HepG2 (cell line): ENCODE measurements at regions not wholly inside any gene's neighbourhood (a gene's known extent, or its start where the extent isn't known, plus 50 kb on each side); places are given as distances from the start of the nearest gene placed in this dataset.

ENCODE experiments used
- ATAC-seq: fragments of 200-7000 bp; cut with Tn5 transposase; 3 replicates; pipeline ENCODE4 v1.9.1; 2020; ENCODE audit warnings: mild to moderate bottlenecking, moderate library complexity
- BruUV-seq: library from RNA; stranded (reverse); fragments of 400-500 nt; replicated peaks from 2 replicates; lab custom pipeline; 2021; lab: Mats Ljungman, UMichigan
- CTCF ChIA-PET: fragments of 300-600 bp; formaldehyde crosslinking; extraction: SDS; loops from one replicate; lab custom pipeline; 2021; ENCODE audit warnings: low total read pairs, inconsistent platforms, low intra/inter-chr PET ratio; lab: Yijun Ruan, JAX
- POLR2A ChIA-PET: fragments of 350-600 bp; sonication (Branson Sonifier 250); formaldehyde crosslinking; loops from one replicate; lab custom pipeline; 2020; ENCODE audit warnings: antibody characterized with exemption, inconsistent platforms; lab: Yijun Ruan, JAX
- DNase-seq: peaks from one replicate; pipeline ENCODE4 v3.0.0-alpha.2; 2015; ENCODE audit warnings: low spot score
- FAIRE-seq: peaks from 3 replicates; lab custom pipeline; 2011; peaks lifted over from hg19 to GRCh38; lab: Jason Lieb, UNC
- H2AFZ ChIP-seq: one replicate; pipeline ENCODE4 v1.6.1; 2011; ENCODE audit warnings: low read length, inconsistent platforms
- H3K27ac ChIP-seq: fragments of 300-600 bp; 3 replicates; pipeline ENCODE4 v1.8.0; 2011; ENCODE audit warnings: mixed run types, mild to moderate bottlenecking, mixed read lengths, low read length, inconsistent platforms; ENCODE audit not compliant: insufficient read depth; ENCODE audit errors: extremely low read length
- H3K27me3 ChIP-seq, 2 experiments: fragments of 200-600 bp in 1 of 2; 2 replicates in 1 of 2; 3 replicates in 1 of 2; pipeline versions ENCODE4 v1.6.0 to v1.8.0; 2011; ENCODE audit warnings: low read length in 2 of 2, mild to moderate bottlenecking in 2 of 2, moderate library complexity in 2 of 2, inconsistent platforms in 1 of 2; ENCODE audit not compliant: insufficient read depth in 2 of 2, control insufficient read depth in 1 of 2
- H3K36me3 ChIP-seq, 2 experiments: fragments of 200-600 bp in 1 of 2; replicated peaks in 1 of 2; 2 replicates in 1 of 2; 3 replicates in 1 of 2; pipeline versions ENCODE4 v1.5.1 to v1.8.0; 2011; ENCODE audit warnings: low read length in 2 of 2, inconsistent platforms in 1 of 2; ENCODE audit not compliant: insufficient read depth in 2 of 2, control insufficient read depth in 1 of 2
- H3K4me1 ChIP-seq: 2 replicates; pipeline ENCODE4 v1.5.1; 2012; ENCODE audit warnings: low read length, inconsistent platforms; ENCODE audit not compliant: insufficient read depth
- H3K4me2 ChIP-seq: 2 replicates; pipeline ENCODE4 v1.6.0; 2011; ENCODE audit warnings: low read depth, low read length, inconsistent platforms
- H3K4me3 ChIP-seq, 3 experiments: fragments of 200-600 bp in 1 of 3; sonication (generic), shearing (Covaris generic) in 1 of 3; replicated peaks in 1 of 3; 2 replicates each; pipeline ENCODE4 v1.5.1; 2011 to 2016; ENCODE audit warnings: low read length in 3 of 3, inconsistent platforms in 2 of 3, low read depth in 2 of 3, mild to moderate bottlenecking in 2 of 3, control low read depth in 1 of 3, mixed read lengths in 1 of 3; ENCODE audit not compliant: insufficient read depth in 1 of 3
- H3K79me2 ChIP-seq: one replicate; pipeline ENCODE4 v1.6.1; 2011; ENCODE audit warnings: low read length, inconsistent platforms; ENCODE audit not compliant: insufficient read depth
- H3K9ac ChIP-seq: 2 replicates; pipeline ENCODE4 v1.6.0; 2011; ENCODE audit warnings: mild to moderate bottlenecking, low read depth, low read length, inconsistent platforms; ENCODE audit not compliant: insufficient read depth
- H3K9me3 ChIP-seq: 2 replicates; pipeline ENCODE4 v1.5.1; 2012; ENCODE audit warnings: mild to moderate bottlenecking, low read length
- H4K20me1 ChIP-seq: 2 replicates; pipeline ENCODE4 v1.6.0; 2011; ENCODE audit warnings: inconsistent platforms, mild to moderate bottlenecking, low read length, moderate library complexity; ENCODE audit not compliant: insufficient read depth
- GTF3A ChIP-seq: sonication (generic); formaldehyde crosslinking; conservative IDR thresholded peaks from 2 replicates; pipeline ENCODE4 v1.4.0; 2020; ENCODE audit warnings: mild to moderate bottlenecking, missing genetic modification reagents
- SMYD3 ChIP-seq: sonication (generic); formaldehyde crosslinking; IDR thresholded peaks from 2 replicates; pipeline ENCODE4 v1.8.1; 2023; ENCODE audit warnings: mild to moderate bottlenecking, missing genetic modification reagents
- ZC3H13 ChIP-seq: sonication (generic); formaldehyde crosslinking; IDR thresholded peaks from 2 replicates; pipeline ENCODE4 v1.8.1; 2023; ENCODE audit warnings: mild to moderate bottlenecking, missing genetic modification reagents, moderate library complexity
- ZNF101 ChIP-seq: sonication (generic); formaldehyde crosslinking; IDR thresholded peaks from 2 replicates; pipeline ENCODE4 v1.4.0; 2020; ENCODE audit warnings: mild to moderate bottlenecking, low read depth, missing genetic modification reagents, borderline replicate concordance
- ZNF879 ChIP-seq: sonication (generic); formaldehyde crosslinking; IDR thresholded peaks from 2 replicates; pipeline ENCODE4 v1.8.1; 2023; ENCODE audit warnings: missing genetic modification reagents
- WGBS: methylation state at CpG from one replicate; pipeline ENCODE4 v1.1.6; 2017; ENCODE audit warnings: low lambda C conversion rate; 5-methylcytosine and 5-hydroxymethylcytosine counted together
- in situ Hi-C: cut with HindIII; loops from 2 replicates; pipeline ENCODE4 v1.10.0; 2017; ENCODE audit warnings: low pct_unique_long_range_greater_than_20kb; ENCODE audit not compliant: extremely low pct_ligation_motif_present
- intact Hi-C: fragments of 100-400 bp; cut with micrococcal nuclease; formaldehyde crosslinking; loops from one replicate; pipeline ENCODE4 v1.10.0; 2022; ENCODE audit not compliant: unreplicated experiment

- H2AFZ ChIP-seq: no peak overlapping the region
- no peaks in the 10 kb centered on the region for H3K36me3 ChIP-seq
- H3K27me3 ChIP-seq: no peaks in the 10 kb centered on the region
- DNase-seq (no peak), ATAC-seq (no peak), FAIRE-seq (no peak)
- no peaks in the 10 kb centered on the region for H3K9me3 ChIP-seq
- H4K20me1 ChIP-seq: no peaks in the 10 kb centered on the region
- peaks cover 16% of the 10 kb centered on the region for H3K4me1 ChIP-seq
- H3K9ac ChIP-seq: no peak overlapping the region
- intact Hi-C loops (no loop called here), in situ Hi-C loops (no loop called here)
- ChIA-PET CTCF (no interaction called here), POLR2A (no interaction called here)
- no peak overlapping the region for H3K4me2 ChIP-seq
- H3K27ac ChIP-seq: no peak overlapping the region
- no TSS peak for BruUV-seq
- TF ChIP-seq SMYD3 (no peak), ZC3H13 (CRISPR knock-in tag) (no peak), GTF3A (no peak), ZNF879 (no peak)
- H3K4me3 ChIP-seq: no peak overlapping the region
- no peaks in the 10 kb centered on the region for H3K79me2 ChIP-seq
- WGBS: 54% methylated on average over 8 of the region's 8 CpGs
Measured at GRCh38 chr1:38101037-38101785, 54.6 kb upstream of the POU3F1 start.

GRCh38 chr1:38098101-38098847 is 51.7 kb upstream of the POU3F1 start:
- in situ Hi-C loops (no loop called here), intact Hi-C loops (no loop called here)
- TF ChIP-seq ZNF101 (CRISPR knock-in tag): no peak
- Histone ChIP-seq H3K4me1 (peaks cover 16% of the 10 kb centered on the region), H3K27ac (no peak overlapping the region), H3K9ac (no peak overlapping the region), H3K79me2 (no peaks in the 10 kb centered on the region), H3K4me3 (no peak overlapping the region), H4K20me1 (no peaks in the 10 kb centered on the region), H3K27me3 (no peaks in the 10 kb centered on the region), H3K36me3 (no peaks in the 10 kb centered on the region), H3K4me2 (no peak overlapping the region), H3K9me3 (no peaks in the 10 kb centered on the region), H2AFZ (no peak overlapping the region)
- 58% methylated on average over 12 of the region's 18 CpGs for WGBS
- ATAC-seq (no peak), FAIRE-seq (no peak), DNase-seq (no peak)
- BruUV-seq: no TSS peak
- ChIA-PET CTCF (no interaction called here), POLR2A (no interaction called here)
